GM19324 (cell line): ENCODE measurements at regions not wholly inside any gene's neighbourhood (a gene's known extent, or its start where the extent isn't known, plus 50 kb on each side); places are given as distances from the start of the nearest gene placed in this dataset.
"Not testable (repeated sequence)": the region's sequence is repeated elsewhere in the genome, so short reads cannot be mapped to it uniquely, and the experiment has no call there.

Experiments
- ATAC-seq: cut with Tn5 transposase; IDR thresholded peaks from one replicate; pipeline ENCODE4 v1.9.1; 2021; ENCODE audit warnings: mild to moderate bottlenecking, moderate library complexity; ENCODE audit not compliant: unreplicated experiment, low FRiP score

DNA sequence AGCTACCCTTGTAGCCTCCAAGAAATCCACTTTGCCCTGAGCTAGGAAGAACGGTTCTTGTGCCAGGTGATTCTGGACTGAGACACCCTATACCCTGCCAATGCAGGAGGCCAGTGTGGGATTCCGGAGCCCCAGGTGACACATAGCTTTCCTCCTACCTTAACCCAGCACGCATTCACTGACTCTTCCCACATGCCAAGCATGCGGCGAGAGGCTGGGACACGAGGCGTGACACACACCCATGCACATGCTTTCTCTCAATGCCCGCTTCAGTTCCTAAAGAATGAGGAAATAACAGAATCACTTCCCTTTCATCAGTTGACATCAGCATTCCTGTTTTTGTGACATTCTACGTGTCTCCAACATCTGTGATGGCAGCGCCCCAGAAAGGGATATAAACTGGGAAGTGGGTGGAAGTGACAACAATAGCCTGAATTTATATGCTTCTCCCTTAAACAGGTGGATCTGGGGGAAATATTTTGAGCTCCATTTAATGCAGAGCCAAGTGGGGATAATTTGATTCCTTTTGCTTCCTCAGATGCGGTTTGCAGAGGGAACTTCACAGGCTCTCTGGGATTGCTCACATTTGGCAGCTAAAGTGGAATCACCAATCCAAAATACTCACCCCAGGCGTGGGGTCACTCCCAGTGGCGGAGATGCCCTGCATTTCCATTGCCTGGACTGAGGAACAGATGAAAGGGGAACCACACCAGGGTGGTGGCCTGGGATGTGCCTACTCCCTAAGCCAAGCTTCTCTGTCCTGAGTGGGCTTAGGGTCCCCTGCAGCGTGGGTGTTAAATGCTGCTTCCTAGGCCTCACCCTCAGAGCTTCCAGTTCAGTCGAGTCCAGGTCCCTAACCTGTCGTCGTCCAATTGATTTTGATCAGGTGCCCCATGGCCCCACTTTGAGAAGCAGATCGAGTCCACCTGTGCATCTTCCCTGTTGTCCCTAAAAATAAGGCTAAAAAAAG is 445.1 kb downstream of the SIPA1L2 start:
- ATAC-seq, result no peak

GRCh38 chr1:232183802-232184201 is 446.1 kb downstream of the SIPA1L2 start:
- ATAC-seq, result no peak

- no peak for ATAC-seq
These were observed 446.6 kb downstream of the SIPA1L2 start for GRCh38 chr1:232183266-232183800.

- no peak for ATAC-seq
These were observed 447.7 kb downstream of the SIPA1L2 start for GRCh38 chr1:232182236-232182635.

- no peak for ATAC-seq
These were observed 449.2 kb downstream of the SIPA1L2 start for GRCh38 chr1:232180779-232181136.

- no peak for ATAC-seq
These were observed 449.8 kb downstream of the SIPA1L2 start for GRCh38 chr1:232179896-232180778.

GRCh38 chr1:232178191-232178590 is 451.7 kb downstream of the SIPA1L2 start:
- ATAC-seq, result no peak

- no peak for ATAC-seq
These were observed 452.5 kb downstream of the SIPA1L2 start for GRCh38 chr1:232177438-232177837.

GRCh38 chr1:232176222-232176621 is 453.7 kb downstream of the SIPA1L2 start:
- ATAC-seq, result no peak

- no peak for ATAC-seq
These were observed 455.6 kb downstream of the SIPA1L2 start for GRCh38 chr1:232174306-232174705.

GRCh38 chr1:232172563-232172962 is 457.4 kb downstream of the SIPA1L2 start:
- ATAC-seq, result no peak

DNA sequence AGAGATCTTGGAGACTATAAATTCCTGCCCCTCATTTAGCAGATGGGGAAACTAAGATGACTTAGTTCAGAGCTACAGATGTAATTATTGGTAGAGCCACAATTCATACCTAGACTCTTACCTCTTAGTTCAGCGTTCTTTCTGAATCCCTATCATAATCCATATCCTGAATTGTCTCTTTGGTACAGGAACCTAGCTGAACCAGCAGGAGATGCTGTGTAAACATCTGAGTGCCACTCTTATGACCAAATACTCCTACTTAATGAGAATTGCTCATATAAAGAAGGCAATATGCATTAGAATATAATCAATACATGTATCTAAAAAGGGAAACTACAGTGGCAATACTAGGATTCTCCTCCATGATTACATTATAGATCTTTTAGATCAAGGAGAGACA is 459.0 kb downstream of the SIPA1L2 start:
- ATAC-seq, result no peak

DNA sequence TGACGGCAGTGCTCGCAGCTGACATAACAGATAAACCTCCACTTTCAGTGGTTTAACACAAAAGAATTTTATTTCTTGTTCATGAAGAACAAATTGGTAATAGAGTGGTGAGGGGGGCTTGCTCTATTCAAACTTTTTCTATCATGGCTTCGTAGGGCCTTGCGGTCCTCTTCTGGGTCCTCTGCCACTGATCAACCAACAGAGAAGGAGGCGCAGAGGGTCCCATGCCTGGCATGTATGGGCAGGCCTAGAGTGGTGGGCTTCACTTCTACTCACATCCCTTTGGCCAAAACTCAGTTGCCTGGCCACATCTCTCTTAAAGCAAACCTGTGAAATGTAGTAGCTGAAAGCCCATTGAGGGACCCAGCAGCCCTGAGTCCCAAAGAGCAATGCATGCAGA is 460.5 kb downstream of the SIPA1L2 start:
- ATAC-seq, result no peak

GRCh38 chr1:232168508-232168907 is 461.4 kb downstream of the SIPA1L2 start:
- ATAC-seq, result no peak

DNA sequence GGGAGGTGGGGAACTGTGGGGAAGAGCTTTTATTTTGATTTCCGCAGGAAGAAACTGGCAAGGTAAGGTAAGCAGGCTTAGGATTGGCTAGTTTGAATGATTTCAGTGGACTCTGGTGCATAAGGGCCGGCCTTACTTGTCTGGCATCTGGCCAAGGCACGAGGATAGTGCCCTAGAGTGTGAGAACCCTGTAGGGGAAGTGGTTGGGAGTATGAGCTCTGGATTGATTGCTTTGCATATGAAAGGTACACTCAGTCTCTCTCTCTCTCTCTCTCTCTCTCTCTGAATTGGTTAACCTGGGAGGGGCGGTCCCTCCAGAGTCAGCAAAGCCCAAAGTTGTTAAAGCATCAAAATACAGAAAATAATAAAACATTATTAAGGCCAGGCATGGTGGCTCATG is 463.0 kb downstream of the SIPA1L2 start:
- no peak for ATAC-seq

DNA sequence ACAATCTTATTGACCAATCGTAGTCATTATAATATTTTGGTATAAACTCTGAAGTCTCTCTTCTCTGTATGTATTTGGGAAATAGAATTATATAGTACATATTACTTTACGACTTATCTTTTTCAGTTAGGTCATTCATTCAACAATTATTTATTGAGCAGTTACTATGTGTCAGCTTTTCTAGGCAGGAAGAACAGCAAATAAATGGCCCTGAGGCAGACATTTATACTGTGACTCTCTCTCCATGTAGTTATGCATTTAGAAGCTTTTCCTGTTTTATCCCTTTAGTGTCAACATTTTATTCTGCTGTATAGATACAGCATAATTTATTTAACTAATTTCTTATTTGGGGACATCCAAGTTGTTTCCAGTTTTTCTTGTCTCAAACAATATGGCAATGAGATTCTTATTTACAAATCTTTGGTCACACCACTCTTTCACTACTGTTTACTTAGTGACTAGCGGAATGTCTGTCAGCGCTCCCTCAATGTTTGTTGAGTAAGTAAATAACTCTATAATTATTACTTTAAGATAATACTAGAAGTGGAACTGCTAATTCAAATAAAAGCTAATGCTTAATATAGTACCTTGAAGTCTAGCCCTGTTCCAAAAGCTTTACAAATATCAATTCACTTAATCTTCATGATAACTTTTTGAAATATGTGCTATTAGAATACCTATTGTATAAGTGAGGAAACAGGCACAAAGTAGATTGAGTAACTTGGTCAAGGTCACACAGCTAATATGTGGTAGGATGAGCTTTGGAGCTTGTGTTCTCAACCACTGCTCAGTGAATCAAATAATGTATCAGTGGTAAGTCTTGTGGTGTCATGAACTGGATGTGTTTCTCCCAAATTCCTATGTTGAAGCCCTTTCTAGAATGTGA is 465.6 kb downstream of the SIPA1L2 start:
- ATAC-seq, result no peak

- ATAC-seq, result no peak
These were observed 466.4 kb downstream of the SIPA1L2 start for GRCh38 chr1:232163533-232163932.

GRCh38 chr1:232162001-232162400 is 467.9 kb downstream of the SIPA1L2 start:
- no peak for ATAC-seq

GRCh38 chr1:232158558-232158957 is 471.4 kb downstream of the SIPA1L2 start:
- ATAC-seq, result not testable (repeated sequence)

- ATAC-seq, result not testable (repeated sequence)
These were observed 473.9 kb downstream of the SIPA1L2 start for GRCh38 chr1:232156070-232156469.
